Astrocyte (in vitro differentiated cells and primary cell): ENCODE measurements at regions not wholly inside any gene's neighbourhood (a gene's known extent, or its start where the extent isn't known, plus 50 kb on each side); places are given as distances from the start of the nearest gene placed in this dataset.

ENCODE experiments used
- CTCF ChIP-seq: IDR thresholded peaks from 2 replicates; pipeline ENCODE4 v1.5.1; 2011; ENCODE audit warnings: low read depth, mild to moderate bottlenecking, inconsistent platforms, low read length, moderate library complexity; ENCODE audit not compliant: insufficient read depth
- EZH2 ChIP-seq: IDR thresholded peaks from 2 replicates; pipeline ENCODE4 v1.6.1; 2012; ENCODE audit warnings: mild to moderate bottlenecking, low read length, inconsistent platforms; ENCODE audit not compliant: insufficient read depth

GRCh38 chr13:111916201-111916600 lies 150.7 kb upstream of the SOX1 start:
- TF ChIP-seq CTCF (no peak), EZH2 (no peak)
